CD4-positive, alpha-beta T cell (primary cell): ENCODE measurements at regions not wholly inside any gene's neighbourhood (a gene's known extent, or its start where the extent isn't known, plus 50 kb on each side); places are given as distances from the start of the nearest gene placed in this dataset.
"Not testable (repeated sequence)": the region's sequence is repeated elsewhere in the genome, so short reads cannot be mapped to it uniquely, and the experiment has no call there.

Experiments
- ATAC-seq: fragments of 200-7000 bp; cut with Tn5 transposase; one replicate; pipeline ENCODE4 v1.10.0; 2022; ENCODE audit warnings: mild to moderate bottlenecking; ENCODE audit not compliant: poor library complexity
- CTCF ChIA-PET: fragments of 350-600 bp; sonication (Branson Sonifier 250); formaldehyde crosslinking; loops from one replicate; lab custom pipeline; 2021; ENCODE audit warnings: antibody characterized with exemption, inconsistent platforms; lab: Charles Lee
- POLR2A ChIA-PET: fragments of 350-600 bp; sonication (Branson Sonifier 250); formaldehyde crosslinking; loops from one replicate; lab custom pipeline; 2021; ENCODE audit warnings: antibody characterized with exemption, inconsistent platforms; lab: Charles Lee
- DNase-seq, 14 experiments: peaks; one replicate each; pipeline ENCODE4 v3.0.0-alpha.2; 2013 to 2020; ENCODE audit warnings: mixed read lengths in 2 of 14
- H3K27ac ChIP-seq, 2 donors: one replicate each; pipeline versions ENCODE4 v1.5.1 to v1.7.0; 2013; ENCODE audit warnings: low read length in 2 of 2, low read depth in 1 of 2, mild to moderate bottlenecking in 1 of 2
- H3K27me3 ChIP-seq, 2 experiments: 1 replicate in 1 of 2; 2 replicates in 1 of 2; pipeline versions ENCODE4 v1.6.1 to v1.7.0; 2013; ENCODE audit warnings: low read length in 2 of 2, control low read depth in 1 of 2, mild to moderate bottlenecking in 1 of 2, moderate library complexity in 1 of 2; ENCODE audit not compliant: insufficient read depth in 2 of 2, control insufficient read depth in 1 of 2
- H3K36me3 ChIP-seq: one replicate; pipeline ENCODE4 v1.6.1; 2013; ENCODE audit warnings: low read length, control low read depth; ENCODE audit not compliant: insufficient read depth
- H3K4me1 ChIP-seq: one replicate; pipeline ENCODE4 v1.6.1; 2013; ENCODE audit warnings: low read length, control low read depth; ENCODE audit not compliant: insufficient read depth
- H3K4me3 ChIP-seq: one replicate; pipeline ENCODE4 v1.5.1; 2013; ENCODE audit warnings: mild to moderate bottlenecking, low read length, moderate library complexity
- H3K9me3 ChIP-seq, 2 experiments: 1 replicate in 1 of 2; 2 replicates in 1 of 2; pipeline versions ENCODE4 v1.6.1 to v1.7.0; 2013; ENCODE audit warnings: low read length in 2 of 2, mild to moderate bottlenecking in 2 of 2, control low read depth in 1 of 2, moderate library complexity in 1 of 2; ENCODE audit not compliant: control insufficient read depth in 1 of 2, insufficient read depth in 1 of 2
- H3K27ac Mint-ChIP-seq: one replicate; pipeline ENCODE4 v1.8.0; 2020; ENCODE audit warnings: mixed read lengths
- H3K27me3 Mint-ChIP-seq: one replicate; pipeline ENCODE4 v1.8.0; 2021; ENCODE audit warnings: mixed read lengths
- H3K36me3 Mint-ChIP-seq: one replicate; pipeline ENCODE4 v1.8.0; 2021; ENCODE audit warnings: low read depth, mixed read lengths
- H3K4me1 Mint-ChIP-seq: one replicate; pipeline ENCODE4 v1.8.0; 2021; ENCODE audit warnings: low read depth, mixed read lengths
- H3K4me3 Mint-ChIP-seq: one replicate; pipeline ENCODE4 v1.8.0; 2020; ENCODE audit warnings: mild to moderate bottlenecking, mixed read lengths
- H3K9me3 Mint-ChIP-seq: one replicate; pipeline ENCODE4 v1.8.0; 2020; ENCODE audit warnings: mixed read lengths
- intact Hi-C, 2 experiments: fragments of 100-400 bp; cut with DNase I in 1 of 2; cut with micrococcal nuclease in 1 of 2; formaldehyde crosslinking; loops; one replicate each; pipeline versions ENCODE4 v1.15.1 to v1.9.0; 2023 to 2025; cut with DNase I, micrococcal nuclease

GRCh38 chr7:73201264-73201663 lies 107.4 kb downstream of the NSUN5 start:
- H3K36me3 Mint-ChIP-seq, H3K36me3 ChIP-seq, POLR2A ChIA-PET, DNase-seq, H3K4me3 Mint-ChIP-seq, CTCF ChIA-PET, H3K4me3 ChIP-seq, H3K27me3 ChIP-seq, H3K4me1 ChIP-seq, ATAC-seq, H3K4me1 Mint-ChIP-seq, H3K9me3 Mint-ChIP-seq, intact Hi-C loops, H3K9me3 ChIP-seq, H3K27me3 Mint-ChIP-seq, H3K27ac Mint-ChIP-seq, H3K27ac ChIP-seq: not testable (repeated sequence)

- H3K27me3 ChIP-seq, H3K4me3 Mint-ChIP-seq, CTCF ChIA-PET, H3K4me1 ChIP-seq, H3K36me3 Mint-ChIP-seq, H3K4me1 Mint-ChIP-seq, H3K4me3 ChIP-seq, intact Hi-C loops, H3K9me3 Mint-ChIP-seq, DNase-seq, ATAC-seq, POLR2A ChIA-PET, H3K27ac ChIP-seq, H3K27ac Mint-ChIP-seq, H3K27me3 Mint-ChIP-seq, H3K9me3 ChIP-seq, H3K36me3 ChIP-seq: not testable (repeated sequence)
These were observed 108.0 kb downstream of the NSUN5 start for GRCh38 chr7:73200518-73201099.

DNA sequence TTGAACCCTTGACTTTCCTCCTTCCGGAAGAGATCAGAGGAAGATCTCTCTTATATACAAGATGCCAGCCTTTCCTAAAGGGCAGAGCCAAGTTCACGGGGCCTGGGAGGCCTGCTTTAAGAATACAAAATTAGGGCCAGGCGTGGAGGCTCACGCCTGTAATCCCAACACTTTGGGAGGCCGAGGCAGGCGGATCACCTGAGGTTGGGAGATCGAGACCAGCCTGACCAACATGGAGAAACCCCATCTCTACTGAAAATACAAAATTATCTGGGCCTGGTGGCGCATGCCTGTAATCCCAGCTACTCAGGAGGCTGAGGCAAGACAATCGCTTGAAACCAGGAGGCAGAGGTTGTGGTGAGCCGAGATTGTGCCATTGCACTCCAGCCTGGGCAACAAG lies 108.2 kb upstream of the SPDYE9 start:
- H3K4me1 Mint-ChIP-seq, intact Hi-C loops, POLR2A ChIA-PET, H3K4me3 ChIP-seq, H3K9me3 ChIP-seq, H3K27me3 ChIP-seq, CTCF ChIA-PET, ATAC-seq, H3K27ac ChIP-seq, H3K9me3 Mint-ChIP-seq, H3K27ac Mint-ChIP-seq, H3K4me1 ChIP-seq, H3K27me3 Mint-ChIP-seq, DNase-seq, H3K36me3 ChIP-seq, H3K36me3 Mint-ChIP-seq, H3K4me3 Mint-ChIP-seq: not testable (repeated sequence)

GRCh38 chr7:73190483-73191155 lies 104.8 kb upstream of the SPDYE9 start:
- CTCF ChIA-PET, H3K9me3 Mint-ChIP-seq, H3K4me3 Mint-ChIP-seq, intact Hi-C loops, H3K36me3 ChIP-seq, H3K9me3 ChIP-seq, H3K36me3 Mint-ChIP-seq, H3K4me1 ChIP-seq, H3K27ac Mint-ChIP-seq, H3K4me3 ChIP-seq, DNase-seq, H3K27me3 ChIP-seq, H3K27me3 Mint-ChIP-seq, ATAC-seq, H3K27ac ChIP-seq, H3K4me1 Mint-ChIP-seq, POLR2A ChIA-PET: not testable (repeated sequence)

- H3K4me3 ChIP-seq, intact Hi-C loops, H3K4me1 Mint-ChIP-seq, H3K36me3 Mint-ChIP-seq, POLR2A ChIA-PET, H3K9me3 ChIP-seq, DNase-seq, ATAC-seq, H3K36me3 ChIP-seq, H3K27ac ChIP-seq, H3K4me1 ChIP-seq, H3K27me3 ChIP-seq, H3K9me3 Mint-ChIP-seq, H3K27me3 Mint-ChIP-seq, H3K4me3 Mint-ChIP-seq, H3K27ac Mint-ChIP-seq, CTCF ChIA-PET: not testable (repeated sequence)
These were observed 102.4 kb upstream of the SPDYE9 start for GRCh38 chr7:73188287-73188686.

- H3K9me3 Mint-ChIP-seq, POLR2A ChIA-PET, H3K36me3 Mint-ChIP-seq, ATAC-seq, H3K27me3 ChIP-seq, H3K4me3 Mint-ChIP-seq, intact Hi-C loops, CTCF ChIA-PET, H3K4me3 ChIP-seq, H3K27ac Mint-ChIP-seq, DNase-seq, H3K4me1 Mint-ChIP-seq, H3K9me3 ChIP-seq, H3K36me3 ChIP-seq, H3K27ac ChIP-seq, H3K27me3 Mint-ChIP-seq, H3K4me1 ChIP-seq: not testable (repeated sequence)
These were observed 100.9 kb upstream of the SPDYE9 start for GRCh38 chr7:73186589-73187309.

DNA sequence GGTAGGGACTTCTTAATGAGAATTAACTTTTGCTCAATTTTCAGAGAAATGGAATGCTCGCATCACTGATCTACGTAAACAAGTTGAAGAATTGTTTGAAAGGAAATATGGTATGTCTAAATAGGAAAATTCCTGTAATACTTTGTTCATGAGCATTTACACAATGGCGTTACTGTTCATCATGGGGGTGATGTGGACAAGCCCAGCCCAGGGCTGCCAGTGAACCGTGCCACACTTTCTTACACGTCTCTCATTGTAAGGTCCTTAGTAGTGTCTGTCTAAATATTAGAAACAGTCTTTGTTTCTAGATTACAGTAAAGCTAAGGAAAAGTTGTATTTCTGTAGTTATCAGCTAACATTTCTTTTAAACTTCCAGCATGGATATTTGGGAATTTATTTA lies 91.0 kb upstream of the SPDYE9 start:
- H3K36me3 ChIP-seq, H3K4me1 ChIP-seq, CTCF ChIA-PET, H3K9me3 Mint-ChIP-seq, H3K4me3 ChIP-seq, POLR2A ChIA-PET, ATAC-seq, H3K4me1 Mint-ChIP-seq, H3K27ac Mint-ChIP-seq, H3K36me3 Mint-ChIP-seq, H3K9me3 ChIP-seq, H3K27me3 ChIP-seq, H3K4me3 Mint-ChIP-seq, DNase-seq, H3K27me3 Mint-ChIP-seq, H3K27ac ChIP-seq, intact Hi-C loops: not testable (repeated sequence)
